A549 (cell line): ENCODE measurements at regions not wholly inside any gene's neighbourhood (a gene's known extent, or its start where the extent isn't known, plus 50 kb on each side); places are given as distances from the start of the nearest gene placed in this dataset.

Experiments
- ATAC-seq, 2 experiments: fragments of 200-7000 bp in 1 of 2; fragments of >200 bp in 1 of 2; cut with Nextera tagmentation in 1 of 2; cut with Tn5 transposase in 1 of 2; 3 replicates each; pipeline versions ENCODE4 v1.8.0 to v1.9.1; 2018 to 2020; ENCODE audit warnings: mild to moderate bottlenecking in 1 of 2, moderate library complexity in 1 of 2
- CTCF ChIA-PET: fragments of 300-600 bp; sonication (Branson Sonifier 250); formaldehyde crosslinking; extraction: SDS; loops from one replicate; lab custom pipeline; 2021; ENCODE audit warnings: antibody characterized with exemption, inconsistent platforms; lab: Yijun Ruan, JAX
- POLR2A ChIA-PET: fragments of 350-600 bp; formaldehyde crosslinking; extraction: SDS; loops from one replicate; lab custom pipeline; 2021; ENCODE audit warnings: antibody characterized with exemption, inconsistent platforms; lab: Yijun Ruan, JAX
- DNase-seq, 2 experiments: peaks; one replicate each; pipeline versions ENCODE4 v3.0.0 to v3.0.0-alpha.2; 2011 to 2016; ENCODE audit warnings: low read depth in 1 of 2, low spot score in 1 of 2
- FAIRE-seq: peaks from 2 replicates; lab custom pipeline; 2011; peaks lifted over from hg19 to GRCh38; lab: Jason Lieb, UNC
- H3K27ac ChIP-seq, 2 experiments: fragments of >200 bp; sonication (Bioruptor Twin); formaldehyde crosslinking; 3 replicates each; pipeline ENCODE4 v1.5.1; 2016 to 2017
- H3K4me1 ChIP-seq: fragments of >200 bp; sonication (Bioruptor Twin); formaldehyde crosslinking; 3 replicates; pipeline ENCODE4 v1.6.1; 2016
- H3K4me2 ChIP-seq: fragments of >200 bp; sonication (Bioruptor Twin); formaldehyde crosslinking; 3 replicates; pipeline ENCODE4 v1.6.1; 2016
- H3K4me3 ChIP-seq: fragments of >200 bp; sonication (Bioruptor Twin); formaldehyde crosslinking; 3 replicates; pipeline ENCODE4 v1.5.1; 2016
- H3K9me3 ChIP-seq: fragments of >200 bp; sonication (Bioruptor Twin); formaldehyde crosslinking; 3 replicates; pipeline ENCODE4 v1.6.1; 2016
- CHD4 ChIP-seq: fragments of 200-600 bp; sonication (generic); IDR thresholded peaks from 2 replicates; pipeline ENCODE4 v1.6.1; 2016; ENCODE audit warnings: antibody characterized with exemption, mild to moderate bottlenecking, borderline replicate concordance
- CTCF ChIP-seq: fragments of >200 bp; sonication (Bioruptor Twin); formaldehyde crosslinking; IDR thresholded peaks from 3 replicates; pipeline ENCODE4 v1.5.1; 2016
- EHF ChIP-seq: fragments of 250-450 bp; sonication (Bioruptor Pico); IDR thresholded peaks from 2 replicates; pipeline ENCODE4 v1.5.0; 2020; ENCODE audit warnings: mild to moderate bottlenecking
- FOSB ChIP-seq: fragments of 250-450 bp; sonication (Bioruptor Pico); IDR thresholded peaks from 2 replicates; pipeline ENCODE4 v1.5.0; 2020; ENCODE audit warnings: mild to moderate bottlenecking, moderate library complexity
- FOXS1 ChIP-seq: fragments of 250-450 bp; sonication (Bioruptor Pico); IDR thresholded peaks from 2 replicates; pipeline ENCODE4 v1.5.0; 2020; ENCODE audit warnings: mild to moderate bottlenecking, moderate library complexity
- HDAC2 ChIP-seq: fragments of 200-600 bp; sonication (generic); IDR thresholded peaks from 2 replicates; pipeline ENCODE4 v1.6.1; 2016
- KDM1A ChIP-seq: fragments of 200-600 bp; sonication (generic); IDR thresholded peaks from 2 replicates; pipeline ENCODE4 v1.6.1; 2016; ENCODE audit warnings: low read depth, mild to moderate bottlenecking
- KDM5A ChIP-seq: fragments of 200-600 bp; sonication (generic); IDR thresholded peaks from 2 replicates; pipeline ENCODE4 v1.6.1; 2016; ENCODE audit warnings: antibody characterized with exemption, mild to moderate bottlenecking
- MAFK ChIP-seq: fragments of 450-650 bp; IDR thresholded peaks from 2 replicates; pipeline ENCODE4 v1.6.1; 2014; ENCODE audit not compliant: partially characterized antibody
- MAZ ChIP-seq: fragments of 150-350 bp; IDR thresholded peaks from 2 replicates; pipeline ENCODE4 v1.6.1; 2014; ENCODE audit warnings: antibody characterized with exemption, low read depth, low read length, borderline replicate concordance
- MYC ChIP-seq: IDR thresholded peaks from 2 replicates; pipeline ENCODE4 v1.6.1; 2012; ENCODE audit warnings: mild to moderate bottlenecking, inconsistent platforms, low read length, improper control_type of control experiment, borderline replicate concordance
- NR3C1 ChIP-seq: fragments of >200 bp; sonication (Bioruptor Twin); formaldehyde crosslinking; IDR thresholded peaks from 3 replicates; pipeline ENCODE4 v1.6.1; 2017
- RAD21 ChIP-seq, 2 experiments: fragments of >200 bp in 1 of 2; sonication (Bioruptor Twin) in 1 of 2; formaldehyde crosslinking in 1 of 2; IDR thresholded peaks in 1 of 2; conservative IDR thresholded peaks in 1 of 2; 2 replicates in 1 of 2; 3 replicates in 1 of 2; pipeline ENCODE4 v1.6.1; 2012 to 2018; ENCODE audit warnings: inconsistent platforms in 1 of 2
- RARB ChIP-seq: fragments of 250-450 bp; sonication (Bioruptor Pico); IDR thresholded peaks from 2 replicates; pipeline ENCODE4 v1.8.0; 2021; ENCODE audit warnings: mild to moderate bottlenecking, moderate library complexity
- RCOR1 ChIP-seq: fragments of 150-350 bp; IDR thresholded peaks from 2 replicates; pipeline ENCODE4 v1.6.1; 2014; ENCODE audit warnings: antibody characterized with exemption, low read length, low read depth
- REST ChIP-seq: fragments of 200-600 bp; sonication (generic); IDR thresholded peaks from 2 replicates; pipeline ENCODE4 v1.6.1; 2016; ENCODE audit warnings: antibody characterized with exemption, mild to moderate bottlenecking, moderate library complexity
- SREBF2 ChIP-seq: fragments of 450-650 bp; IDR thresholded peaks from 2 replicates; pipeline ENCODE4 v1.6.1; 2014; ENCODE audit warnings: mild to moderate bottlenecking, moderate library complexity
- USF2 ChIP-seq: fragments of 450-650 bp; IDR thresholded peaks from 2 replicates; pipeline ENCODE4 v1.6.1; 2014; ENCODE audit warnings: antibody characterized with exemption
- ZC3H11A ChIP-seq: fragments of 450-650 bp; IDR thresholded peaks from 2 replicates; pipeline ENCODE4 v1.6.1; 2014; ENCODE audit warnings: antibody characterized with exemption, mild to moderate bottlenecking
- ZSCAN20 ChIP-seq: fragments of 250-450 bp; sonication (Bioruptor Pico); IDR thresholded peaks from 2 replicates; pipeline ENCODE4 v1.8.0; 2022; ENCODE audit warnings: mild to moderate bottlenecking, moderate library complexity
- WGBS: methylation state at CpG from one replicate; pipeline ENCODE4 v1.1.6; 2017; ENCODE audit errors: missing lambda C conversion rate; 5-methylcytosine and 5-hydroxymethylcytosine counted together
- TF ChIP-seq, protein P1 (sequence below): IDR thresholded peaks from 2 replicates; pipeline ENCODE4 v1.6.1; 2012
- TF ChIP-seq, protein P2 (sequence below): fragments of 250-450 bp; sonication (Bioruptor Pico); IDR thresholded peaks from 2 replicates; pipeline ENCODE4 v1.5.0; 2020; ENCODE audit warnings: low read depth, mild to moderate bottlenecking, moderate library complexity

- DNase-seq (no peak), ATAC-seq (no peak), FAIRE-seq (no peak)
- WGBS, result 54% methylated on average over 3 of the region's 3 CpGs
- Histone ChIP-seq H3K4me3 (no peak overlapping the region), H3K4me1 (no peaks in the 10 kb centered on the region), H3K9me3 (peaks cover 12% of the 10 kb centered on the region; the same call in 1 of the 3 replicates), H3K27ac (no peak overlapping the region), H3K4me2 (no peak overlapping the region)
- TF ChIP-seq RAD21 (conservative IDR thresholded peaks at IDR 0.05 in 1 of 2, IDR thresholded peaks at IDR 0.05 in 1 of 2), result no peak
- TF ChIP-seq REST, result no peak
- no peak for TF ChIP-seq EHF (CRISPR knock-in tag)
- TF ChIP-seq, protein P1, sequence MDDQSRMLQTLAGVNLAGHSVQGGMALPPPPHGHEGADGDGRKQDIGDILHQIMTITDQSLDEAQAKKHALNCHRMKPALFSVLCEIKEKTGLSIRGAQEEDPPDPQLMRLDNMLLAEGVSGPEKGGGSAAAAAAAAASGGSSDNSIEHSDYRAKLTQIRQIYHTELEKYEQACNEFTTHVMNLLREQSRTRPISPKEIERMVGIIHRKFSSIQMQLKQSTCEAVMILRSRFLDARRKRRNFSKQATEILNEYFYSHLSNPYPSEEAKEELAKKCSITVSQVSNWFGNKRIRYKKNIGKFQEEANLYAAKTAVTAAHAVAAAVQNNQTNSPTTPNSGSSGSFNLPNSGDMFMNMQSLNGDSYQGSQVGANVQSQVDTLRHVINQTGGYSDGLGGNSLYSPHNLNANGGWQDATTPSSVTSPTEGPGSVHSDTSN, result no peak
- TF ChIP-seq MAZ, result no peak
- TF ChIP-seq FOSB (CRISPR knock-in tag), result no peak
- no peak for TF ChIP-seq USF2
- no peak for TF ChIP-seq HDAC2
- no peak for TF ChIP-seq MYC
- no peak for TF ChIP-seq RCOR1
- TF ChIP-seq SREBF2, result no peak
- TF ChIP-seq RARB (CRISPR knock-in tag), result no peak
- TF ChIP-seq, protein P2, sequence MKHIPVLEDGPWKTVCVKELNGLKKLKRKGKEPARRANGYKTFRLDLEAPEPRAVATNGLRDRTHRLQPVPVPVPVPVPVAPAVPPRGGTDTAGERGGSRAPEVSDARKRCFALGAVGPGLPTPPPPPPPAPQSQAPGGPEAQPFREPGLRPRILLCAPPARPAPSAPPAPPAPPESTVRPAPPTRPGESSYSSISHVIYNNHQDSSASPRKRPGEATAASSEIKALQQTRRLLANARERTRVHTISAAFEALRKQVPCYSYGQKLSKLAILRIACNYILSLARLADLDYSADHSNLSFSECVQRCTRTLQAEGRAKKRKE (CRISPR knock-in tag), result no peak
- TF ChIP-seq NR3C1, result no peak
- TF ChIP-seq MAFK, result no peak
- no peak for TF ChIP-seq CTCF
- ChIA-PET POLR2A (no interaction called here), CTCF (no interaction called here)
These were observed 238.0 kb upstream of the COPS8 start for GRCh38 chr2:236847538-236848263.

GRCh38 chr2:236848501-236848900 is 237.2 kb upstream of the COPS8 start:
- CTCF ChIA-PET, result no interaction called here
- ATAC-seq (no peak), FAIRE-seq (no peak), DNase-seq (no peak)
- H3K27ac ChIP-seq, result no peak overlapping the region
- no peak overlapping the region for H3K4me3 ChIP-seq
- WGBS, result 31% methylated on average over 11 of the region's 11 CpGs
- no peak overlapping the region for H3K4me2 ChIP-seq
- H3K4me1 ChIP-seq, result no peaks in the 10 kb centered on the region
- peaks cover 12% of the 10 kb centered on the region; the same call in 1 of the 3 replicates for H3K9me3 ChIP-seq
- no peak for TF ChIP-seq MYC
- TF ChIP-seq KDM5A, result no peak
- TF ChIP-seq KDM1A, result no peak
- TF ChIP-seq CHD4, result no peak
- no peak for TF ChIP-seq RARB (CRISPR knock-in tag)
- no peak for TF ChIP-seq ZSCAN20 (CRISPR knock-in tag)
- TF ChIP-seq FOXS1 (CRISPR knock-in tag), result no peak
- TF ChIP-seq ZC3H11A, result no peak
- POLR2A ChIA-PET, result no interaction called here
